Adrenal gland (tissue), 9 donors: ENCODE measurements at regions not wholly inside any gene's neighbourhood (a gene's known extent, or its start where the extent isn't known, plus 50 kb on each side); places are given as distances from the start of the nearest gene placed in this dataset.
"Not testable (repeated sequence)": the region's sequence is repeated elsewhere in the genome, so short reads cannot be mapped to it uniquely, and the experiment has no call there.

Source experiments
- DNase-seq, 7 donors: peaks; one replicate each; pipeline ENCODE4 v3.0.0-alpha.2; 2019 to 2020
- H3K27ac ChIP-seq, 5 donors: fragments of 200-600 bp; sonication (generic) in 4 of 5; 1 replicate in 3 of 5; 2 replicates in 2 of 5; pipeline versions ENCODE4 v1.5.1 to v1.8.0; 2016 to 2020; ENCODE audit warnings: mild to moderate bottlenecking in 1 of 5
- H3K27me3 ChIP-seq: fragments of 200-600 bp; 2 replicates; pipeline ENCODE4 v1.8.0; 2021
- H3K36me3 ChIP-seq, 2 donors: fragments of 200-600 bp; replicated peaks in 1 of 2; 1 replicate in 1 of 2; 2 replicates in 1 of 2; pipeline versions ENCODE4 v1.5.1 to v1.8.0; 2018 to 2022
- H3K4me1 ChIP-seq, 2 donors: fragments of 200-600 bp; replicated peaks in 1 of 2; 1 replicate in 1 of 2; 2 replicates in 1 of 2; pipeline versions ENCODE4 v1.5.1 to v1.8.0; 2018 to 2021
- H3K4me3 ChIP-seq, 4 donors: fragments of 200-600 bp; sonication (generic) in 3 of 4; one replicate each; pipeline ENCODE4 v1.5.1; 2016 to 2018
- H3K9me3 ChIP-seq, 3 donors: fragments of 200-600 bp; sonication (generic) in 1 of 3; replicated peaks in 1 of 3; 1 replicate in 2 of 3; 2 replicates in 1 of 3; pipeline versions ENCODE4 v1.5.1 to v1.8.0; 2016 to 2021
- CTCF ChIP-seq, 6 experiments: fragments of 450-650 bp in 4 of 6; fragments of 200-600 bp in 2 of 6; sonication (generic) in 1 of 6; IDR thresholded peaks; 1 replicate in 5 of 6; 2 replicates in 1 of 6; pipeline versions ENCODE4 v1.5.1 to v1.8.0; 2016 to 2021; ENCODE audit warnings: antibody characterized with exemption in 6 of 6, mild to moderate bottlenecking in 2 of 6, moderate library complexity in 1 of 6
- POLR2A ChIP-seq, 2 donors: fragments of 450-650 bp; IDR thresholded peaks; one replicate each; pipeline ENCODE4 v1.6.1; 2017; ENCODE audit warnings: antibody characterized with exemption in 2 of 2, mild to moderate bottlenecking in 2 of 2, moderate library complexity in 1 of 2
- WGBS, 4 donors: extraction: QIAGEN DNeasy Blood & Tissue Kit in 2 of 4; methylation state at CpG; one replicate each; pipeline versions ENCODE4 v1.1.5 to v1.1.7; 2013 to 2017; 5-methylcytosine and 5-hydroxymethylcytosine counted together
- intact Hi-C, 2 donors: fragments of 100-400 bp; cut with DNase I; formaldehyde crosslinking; loops; one replicate each; pipeline versions ENCODE4 v1.14.1 to v1.15.0; 2022 to 2023
- donor health status: healthy with polysubstance abuse.
- donor health status: Bipolar disorder and iron deficiency.
- donor health status: DM: yes; HTN: yes; CAD: no.
- donor health status: DM: no; HTN: no; CAD: no.
- donor health status: DM: no; HTN: no; CAD: no.

GRCh38 chr7:65462148-65462716 is 88.6 kb downstream of the ZNF92 start:
- H3K27me3 ChIP-seq, result no peaks in the 10 kb centered on the region
- DNase-seq, result no peak
- no peaks in the 10 kb centered on the region for H3K36me3 ChIP-seq
- H3K9me3 ChIP-seq, result no peaks in the 10 kb centered on the region
- no peak overlapping the region for H3K4me3 ChIP-seq
- intact Hi-C loops, result no loop called here
- H3K27ac ChIP-seq, result no peak overlapping the region
- no peak for TF ChIP-seq POLR2A (IDR thresholded peaks at IDR 0.05)
- TF ChIP-seq CTCF (IDR thresholded peaks at IDR 0.05), result no peak
- 48 to 64% (median 53%) methylated on average over 3 of the region's 3 CpGs for WGBS, 4 donors
- H3K4me1 ChIP-seq, result no peaks in the 10 kb centered on the region

- H3K9me3 ChIP-seq, result no peaks in the 10 kb centered on the region
- H3K27me3 ChIP-seq, result no peaks in the 10 kb centered on the region
- no peak overlapping the region for H3K4me3 ChIP-seq
- intact Hi-C loops, result no loop called here
- 75 to 86% (median 78%) methylated on average over 3 of the region's 3 CpGs for WGBS, 4 donors
- no peaks in the 10 kb centered on the region for H3K4me1 ChIP-seq
- no peaks in the 10 kb centered on the region for H3K36me3 ChIP-seq
- DNase-seq, result no peak
- no peak overlapping the region for H3K27ac ChIP-seq
- no peak for TF ChIP-seq POLR2A (IDR thresholded peaks at IDR 0.05)
- no peak for TF ChIP-seq CTCF (IDR thresholded peaks at IDR 0.05)
Observed at GRCh38 chr7:65463184-65463583, 89.5 kb downstream of the ZNF92 start.

GRCh38 chr7:65469919-65470558 is 96.4 kb downstream of the ZNF92 start:
- 78 to 91% (median 85%) methylated on average over 13 to 14 of the region's 14 CpGs for WGBS, 4 donors
- H3K27ac ChIP-seq, H3K27me3 ChIP-seq, H3K9me3 ChIP-seq, intact Hi-C loops, H3K4me1 ChIP-seq, H3K36me3 ChIP-seq, DNase-seq, H3K4me3 ChIP-seq: not testable (repeated sequence)

GRCh38 chr7:65471587-65471986 is 97.9 kb downstream of the ZNF92 start:
- DNase-seq, result no peak
- intact Hi-C loops, result no loop called here
- WGBS, 4 donors, result 62 to 73% (median 69%) methylated on average over 4 of the region's 4 CpGs

More at GRCh38 chr7:65471587-65471986, 97.9 kb downstream of the ZNF92 start:
- no peaks in the 10 kb centered on the region for H3K4me1 ChIP-seq
- no peak overlapping the region for H3K27ac ChIP-seq
- TF ChIP-seq POLR2A (IDR thresholded peaks at IDR 0.05) (no peak), CTCF (IDR thresholded peaks at IDR 0.05) (no peak)
- H3K9me3 ChIP-seq, result no peaks in the 10 kb centered on the region
- H3K27me3 ChIP-seq, result no peaks in the 10 kb centered on the region
- H3K4me3 ChIP-seq, result no peak overlapping the region
- no peaks in the 10 kb centered on the region for H3K36me3 ChIP-seq
